Stimulated activated CD4-positive, alpha-beta T cell treated with anti-CD3 and anti-CD28 coated beads, Interleukin-12 subunit alpha, Interleukin-12 subunit beta, amount 100 ng/mL, for 24 hours (primary cell): ENCODE measurements at regions not wholly inside any gene's neighbourhood (a gene's known extent, or its start where the extent isn't known, plus 50 kb on each side); places are given as distances from the start of the nearest gene placed in this dataset.

ENCODE experiments used
- DNase-seq, 2 experiments: peaks; one replicate each; pipeline ENCODE4 v3.0.0-alpha.2; 2020; ENCODE audit warnings: low read depth in 2 of 2

GRCh38 chr7:3194501-3195141 lies 106.4 kb upstream of the SDK1 start:
- DNase-seq, result no peak

DNA sequence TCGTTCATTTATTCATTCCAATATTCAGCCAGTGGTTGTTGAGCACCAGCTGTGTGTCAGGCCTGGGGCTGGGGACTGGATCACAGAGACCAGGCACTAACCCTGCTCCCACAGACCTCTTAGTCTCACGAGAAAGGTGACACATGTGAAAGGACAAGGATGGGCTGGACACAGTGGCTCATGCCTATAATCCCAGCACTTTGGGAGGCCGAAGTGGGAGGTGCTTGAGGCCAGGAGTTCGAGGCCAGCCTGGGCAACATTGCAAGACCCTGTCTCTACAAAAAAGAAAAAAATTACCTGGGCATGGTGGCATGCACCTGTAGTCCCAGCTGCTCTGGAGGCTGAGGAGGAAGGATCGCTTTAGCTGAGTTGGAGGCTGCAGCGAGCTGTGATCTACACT lies 105.9 kb upstream of the SDK1 start:
- no peak for DNase-seq

DNA sequence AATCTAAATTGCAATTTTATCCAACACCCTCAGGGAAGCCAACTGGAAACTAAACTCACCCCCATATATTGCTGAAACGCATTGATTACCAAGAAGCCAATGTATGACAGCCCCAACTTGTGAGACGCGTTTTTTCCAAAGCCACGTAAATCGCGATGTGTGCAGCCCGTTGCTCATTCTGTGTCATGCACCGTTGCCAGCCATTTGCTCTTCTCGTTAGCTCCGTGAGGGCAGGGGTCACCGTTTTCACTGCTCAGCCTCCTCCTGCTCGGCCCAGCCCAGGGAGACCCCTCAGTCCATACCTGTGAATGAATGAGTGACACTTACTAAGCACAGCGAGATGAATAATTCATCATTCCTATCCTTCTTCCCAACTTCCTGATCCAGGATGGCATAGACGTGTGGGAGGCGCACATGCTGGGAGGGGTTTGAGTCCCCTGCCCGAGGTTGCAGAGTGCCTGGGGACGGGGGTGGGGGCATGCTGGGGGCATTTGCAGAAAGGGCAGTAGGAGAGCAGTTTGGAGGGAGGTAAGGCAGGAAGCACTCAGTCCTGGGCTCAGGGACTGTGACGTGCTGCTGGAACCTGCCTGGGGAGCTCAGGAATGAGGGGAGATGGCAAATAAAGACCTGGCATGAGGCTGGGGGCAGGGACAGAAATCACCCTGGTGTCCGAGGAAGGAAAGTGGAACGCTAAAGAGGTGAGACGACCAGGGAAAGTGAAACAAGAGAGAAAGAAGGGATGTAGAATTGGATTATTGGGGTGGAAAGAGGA lies 104.2 kb upstream of the SDK1 start:
- DNase-seq, result no peak

DNA sequence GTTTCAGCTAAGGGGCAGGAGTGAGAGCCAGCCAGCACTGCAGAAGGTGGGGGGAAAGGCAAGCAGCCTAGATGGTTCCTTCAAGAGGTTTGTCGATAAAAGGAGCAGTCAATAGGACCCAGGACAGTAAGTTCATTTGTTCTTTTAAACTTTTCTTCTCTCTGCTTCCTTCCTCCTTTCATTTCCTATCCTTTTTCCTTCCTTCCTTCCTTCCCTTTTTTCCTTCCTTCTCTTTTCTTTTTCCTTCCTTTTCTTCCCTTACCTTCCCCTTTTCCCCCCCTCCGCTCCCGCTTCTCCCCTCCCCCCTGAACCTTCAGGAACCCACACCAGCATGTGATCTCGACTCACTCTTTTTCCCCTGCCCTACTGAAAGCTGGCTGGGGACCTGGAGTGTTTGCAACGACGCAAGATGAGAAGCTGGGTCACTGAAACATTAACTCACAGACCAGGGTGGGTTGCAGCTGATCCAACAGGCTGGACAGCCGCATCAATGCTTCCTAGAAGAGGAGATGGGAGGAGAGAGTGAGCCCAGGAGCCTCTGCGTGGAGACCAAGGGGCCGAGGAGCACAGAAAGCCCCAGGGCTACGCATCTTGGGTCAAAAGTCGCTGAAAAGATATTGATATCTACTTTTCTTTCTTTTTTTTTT lies 103.4 kb upstream of the SDK1 start:
- no peak for DNase-seq

GRCh38 chr7:3198316-3198715 lies 102.7 kb upstream of the SDK1 start:
- no peak for DNase-seq

DNA sequence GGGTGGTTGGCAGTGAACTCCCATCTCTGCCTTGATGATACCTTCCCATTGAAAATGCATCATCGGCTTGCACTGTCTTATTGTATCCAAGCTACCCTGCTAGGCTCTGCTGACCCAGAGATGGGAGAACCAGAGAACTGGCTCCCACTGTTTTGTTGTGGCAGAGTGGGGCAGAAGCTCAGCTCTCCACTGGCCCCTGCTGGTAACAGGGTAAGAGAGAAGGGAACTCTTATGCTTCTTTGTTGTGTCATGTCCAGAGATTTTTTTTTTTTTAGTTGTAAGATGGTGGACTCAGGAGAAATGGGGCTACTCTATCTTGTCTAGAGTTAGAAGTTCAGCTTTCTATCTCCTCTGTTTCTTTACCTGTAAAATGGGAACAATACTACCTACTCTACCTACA lies 100.5 kb upstream of the SDK1 start:
- peak in 1 of 2 experiments; percentile 15 for DNase-seq

DNA sequence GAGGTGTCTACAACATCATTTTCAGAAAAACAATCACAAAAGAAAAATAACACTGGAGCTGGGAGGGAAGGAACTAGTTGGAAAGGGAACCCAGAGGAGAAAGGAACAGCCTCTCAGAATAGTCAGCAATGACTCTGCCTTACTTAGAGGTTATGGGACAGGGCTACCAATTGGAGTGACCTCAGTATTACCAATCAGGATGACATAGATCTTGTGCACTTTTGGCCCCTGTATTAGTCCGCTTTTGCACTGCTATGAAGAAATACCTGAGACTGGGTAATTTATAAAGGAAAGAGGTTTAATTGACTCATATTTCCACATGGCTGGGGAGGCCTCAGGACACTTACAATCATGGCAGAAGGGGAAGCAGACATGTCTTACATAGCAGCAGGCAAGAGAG lies 99.7 kb upstream of the SDK1 start:
- no peak for DNase-seq

- no peak for DNase-seq
These were observed 98.9 kb upstream of the SDK1 start for GRCh38 chr7:3201937-3202710.

DNA sequence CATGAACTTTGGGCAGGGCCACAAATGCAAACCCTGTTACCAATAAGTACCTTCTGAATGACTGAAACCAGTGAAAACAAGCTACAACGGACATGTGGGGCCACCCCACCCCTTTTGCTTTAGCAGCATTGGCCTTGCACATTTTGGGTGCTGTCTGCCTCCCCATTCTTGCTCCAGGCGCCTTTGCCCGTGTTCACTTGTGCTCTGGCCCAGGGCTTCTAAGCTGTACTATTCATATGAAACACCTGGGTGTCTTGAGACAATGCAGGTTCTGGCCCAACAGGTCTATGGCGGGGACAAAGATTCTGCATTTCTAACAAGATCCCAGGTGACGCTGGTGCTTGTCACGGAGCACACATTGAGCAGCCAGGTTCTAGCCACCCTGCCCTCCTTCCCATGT lies 96.5 kb upstream of the SDK1 start:
- no peak for DNase-seq

- DNase-seq, result no peak
These were observed 95.0 kb upstream of the SDK1 start for GRCh38 chr7:3206101-3206500.

GRCh38 chr7:3206771-3207191 lies 94.3 kb upstream of the SDK1 start:
- DNase-seq, result no peak

DNA sequence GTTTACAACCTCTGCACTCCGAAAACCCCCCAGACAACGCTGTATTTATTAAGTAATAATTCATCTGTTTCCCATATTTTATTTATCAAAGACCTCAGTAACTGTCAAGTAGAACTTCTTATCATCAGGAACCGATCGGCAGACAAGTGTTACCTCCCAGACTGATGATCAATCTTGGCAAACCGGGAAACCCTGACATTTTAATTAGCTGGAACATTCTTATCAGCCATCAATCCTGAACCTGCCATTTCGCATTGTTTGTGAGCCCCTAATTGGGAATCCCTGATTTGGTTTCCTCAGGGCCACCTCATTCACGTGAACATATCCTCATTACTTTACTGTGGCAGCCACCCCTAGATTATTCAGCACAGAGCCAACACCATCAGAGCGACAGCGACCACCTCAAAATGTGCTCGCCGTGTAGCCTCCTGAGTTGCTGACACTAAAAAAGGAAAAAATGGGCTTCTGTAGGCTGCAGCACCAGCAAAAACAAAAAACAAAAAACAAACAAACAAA lies 93.6 kb upstream of the SDK1 start:
- DNase-seq, result no peak

DNA sequence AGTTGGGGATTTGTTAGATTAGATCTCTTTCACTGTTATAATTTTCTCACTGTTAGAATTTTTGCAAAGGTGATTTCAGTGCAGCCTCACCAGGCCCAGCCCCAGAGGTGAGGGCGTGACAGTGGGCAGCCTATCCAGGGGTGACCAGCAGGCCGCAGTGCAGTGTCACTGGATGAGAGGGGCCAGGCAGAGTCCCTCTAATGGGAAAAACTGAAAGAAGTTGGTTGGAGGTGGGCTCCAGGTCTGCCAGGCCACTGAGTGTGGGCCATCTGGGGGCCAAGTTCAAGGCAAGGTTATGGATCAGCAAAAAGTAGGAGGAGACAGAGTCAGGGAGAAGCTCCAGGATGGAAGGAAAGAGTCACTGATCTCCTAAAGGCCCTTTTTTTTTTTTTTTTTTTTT lies 90.5 kb upstream of the SDK1 start:
- no peak for DNase-seq

DNA sequence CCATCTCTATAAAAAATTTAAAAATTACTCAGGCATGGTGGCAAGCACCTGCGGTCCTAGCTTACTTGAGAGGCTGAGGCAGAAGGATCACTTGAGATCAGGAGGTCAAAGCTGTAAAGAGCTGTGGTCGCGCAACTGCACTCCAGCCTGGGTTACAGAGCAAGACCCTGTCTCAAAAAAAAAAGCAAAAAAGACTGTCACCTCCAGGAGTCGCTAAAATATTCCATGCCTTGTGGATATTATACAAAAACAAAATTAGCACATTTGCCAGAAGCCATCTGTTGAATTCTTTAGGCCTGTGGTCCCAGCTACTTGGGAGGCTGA lies 87.0 kb upstream of the SDK1 start:
- no peak for DNase-seq

GRCh38 chr7:3215624-3216585 lies 85.1 kb upstream of the SDK1 start:
- no peak for DNase-seq

- DNase-seq, result no peak
These were observed 83.9 kb upstream of the SDK1 start for GRCh38 chr7:3217166-3217565.

GRCh38 chr7:3218411-3219225 lies 82.4 kb upstream of the SDK1 start:
- DNase-seq, result no peak

GRCh38 chr7:3229904-3230470 lies 71.1 kb upstream of the SDK1 start:
- no peak for DNase-seq

DNA sequence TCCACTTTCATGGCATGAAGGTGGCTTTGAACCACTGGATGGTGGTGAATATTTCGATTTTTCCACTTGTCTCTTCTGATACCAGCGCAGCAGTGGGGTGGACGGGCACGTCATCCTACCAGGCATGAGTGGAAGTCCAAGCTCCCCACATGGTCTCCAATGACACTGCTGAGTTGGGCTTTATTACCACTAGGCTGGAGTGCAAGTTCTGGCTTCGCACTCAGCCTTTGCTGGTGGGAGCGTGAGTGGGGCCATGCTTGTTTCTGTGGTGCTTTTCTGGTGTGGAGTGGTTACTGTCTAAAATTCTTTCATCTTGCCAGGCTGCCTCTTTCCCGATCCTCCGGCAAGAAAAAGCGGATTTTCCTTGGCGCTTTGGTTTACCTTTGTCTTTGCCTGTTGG lies 70.1 kb upstream of the SDK1 start:
- DNase-seq, result no peak

DNA sequence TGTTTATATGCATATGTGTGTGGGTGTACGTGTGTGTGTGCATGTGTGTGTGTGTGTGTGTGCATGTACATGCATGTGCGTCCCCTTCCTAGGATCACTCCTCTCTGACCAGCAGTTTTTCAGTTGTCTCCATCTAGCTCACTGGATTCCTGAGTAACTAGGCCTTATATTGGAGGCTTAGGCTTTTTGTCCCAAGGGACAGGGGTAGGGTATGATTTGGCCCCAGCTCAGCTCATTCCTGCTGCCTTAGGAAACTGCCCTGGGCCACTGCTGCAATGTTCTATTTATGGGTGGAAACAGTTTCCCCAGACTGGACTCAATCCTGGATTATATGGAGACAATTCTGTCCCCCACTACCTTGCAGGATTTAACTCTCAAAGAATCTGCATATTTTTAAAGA lies 68.8 kb upstream of the SDK1 start:
- no peak for DNase-seq
